WTC11 (cell line): ENCODE measurements at regions not wholly inside any gene's neighbourhood (a gene's known extent, or its start where the extent isn't known, plus 50 kb on each side); places are given as distances from the start of the nearest gene placed in this dataset.

Experiments used
- ATAC-seq: fragments of 200-7000 bp; cut with Tn5 transposase; 2 replicates; pipeline ENCODE4 v1.10.0; 2021; ENCODE audit warnings: mild to moderate bottlenecking, moderate library complexity
- CTCF ChIA-PET: fragments of 300-600 bp; sonication (Branson Sonifier 250); formaldehyde crosslinking; loops from one replicate; lab custom pipeline; 2021; ENCODE audit warnings: antibody characterized with exemption; lab: Charles Lee
- POLR2A ChIA-PET: fragments of 350-600 bp; sonication (Branson Sonifier 250); formaldehyde crosslinking; loops from one replicate; lab custom pipeline; 2021; ENCODE audit warnings: antibody characterized with exemption; lab: Charles Lee
- DNase-seq: peaks from one replicate; pipeline ENCODE4 v3.0.0; 2021; ENCODE audit warnings: low spot score
- H3K27ac Mint-ChIP-seq: 2 replicates; pipeline ENCODE4 v1.8.0; 2021; ENCODE audit warnings: mixed read lengths
- H3K27me3 Mint-ChIP-seq: 2 replicates; pipeline ENCODE4 v1.8.0; 2021; ENCODE audit warnings: low read depth, mild to moderate bottlenecking, moderate library complexity, mixed read lengths
- H3K36me3 Mint-ChIP-seq: 2 replicates; pipeline ENCODE4 v1.8.0; 2021; ENCODE audit warnings: mixed read lengths
- H3K4me1 Mint-ChIP-seq: 2 replicates; pipeline ENCODE4 v1.8.0; 2022; ENCODE audit warnings: mixed read lengths
- H3K4me3 Mint-ChIP-seq: 2 replicates; pipeline ENCODE4 v1.8.0; 2021; ENCODE audit warnings: mild to moderate bottlenecking, moderate library complexity, mixed read lengths
- H3K9me3 Mint-ChIP-seq: 2 replicates; pipeline ENCODE4 v1.8.0; 2021; ENCODE audit warnings: mixed read lengths
- AR ChIP-seq: fragments of 250-450 bp; sonication (Bioruptor Pico); IDR thresholded peaks from 2 replicates; pipeline ENCODE4 v1.9.0; 2021; ENCODE audit warnings: mild to moderate bottlenecking
- ATF3 ChIP-seq: sonication (generic); formaldehyde crosslinking; conservative IDR thresholded peaks from 2 replicates; pipeline ENCODE4 v1.8.1; 2022; ENCODE audit warnings: mild to moderate bottlenecking, missing genetic modification reagents
- EMX1 ChIP-seq: fragments of 250-450 bp; sonication (Bioruptor Pico); IDR thresholded peaks from 2 replicates; pipeline ENCODE4 v1.8.0; 2021; ENCODE audit warnings: mild to moderate bottlenecking
- GABPB1 ChIP-seq: sonication (generic); formaldehyde crosslinking; IDR thresholded peaks from 2 replicates; pipeline ENCODE4 v1.8.1; 2023; ENCODE audit warnings: mild to moderate bottlenecking, missing genetic modification reagents
- GRHL2 ChIP-seq: fragments of 250-450 bp; sonication (Bioruptor Pico); IDR thresholded peaks from 2 replicates; pipeline ENCODE4 v1.8.0; 2022; ENCODE audit warnings: mild to moderate bottlenecking, moderate library complexity; ENCODE audit not compliant: insufficient replicate concordance, severe bottlenecking
- MAX ChIP-seq: sonication (generic); formaldehyde crosslinking; IDR thresholded peaks from 2 replicates; pipeline ENCODE4 v1.8.0; 2022; ENCODE audit warnings: mild to moderate bottlenecking, missing genetic modification reagents
- MYBL2 ChIP-seq: sonication (generic); formaldehyde crosslinking; IDR thresholded peaks from 2 replicates; pipeline ENCODE4 v1.8.1; 2023; ENCODE audit warnings: mild to moderate bottlenecking, moderate library complexity, missing genetic modification reagents
- NR2C2 ChIP-seq: sonication (generic); formaldehyde crosslinking; IDR thresholded peaks from 2 replicates; pipeline ENCODE4 v1.8.0; 2022; ENCODE audit warnings: mild to moderate bottlenecking, missing genetic modification reagents
- RELA ChIP-seq: sonication (generic); formaldehyde crosslinking; IDR thresholded peaks from 2 replicates; pipeline ENCODE4 v1.8.1; 2022; ENCODE audit warnings: missing genetic modification reagents, mild to moderate bottlenecking, borderline replicate concordance
- SMAD4 ChIP-seq: sonication (generic); formaldehyde crosslinking; IDR thresholded peaks from 2 replicates; pipeline ENCODE4 v1.8.0; 2022; ENCODE audit warnings: mild to moderate bottlenecking, missing genetic modification reagents
- SOX15 ChIP-seq: fragments of 250-450 bp; sonication (Bioruptor Pico); IDR thresholded peaks from 2 replicates; pipeline ENCODE4 v1.9.0; 2021; ENCODE audit warnings: mild to moderate bottlenecking
- TCF7 ChIP-seq: sonication (generic); formaldehyde crosslinking; IDR thresholded peaks from 2 replicates; pipeline ENCODE4 v1.8.0; 2022; ENCODE audit warnings: mild to moderate bottlenecking, low read depth, missing genetic modification reagents, moderate library complexity
- TEAD1 ChIP-seq: sonication (generic); formaldehyde crosslinking; IDR thresholded peaks from 2 replicates; pipeline ENCODE4 v1.8.0; 2022; ENCODE audit warnings: mild to moderate bottlenecking, missing genetic modification reagents
- ZBTB21 ChIP-seq: sonication (generic); formaldehyde crosslinking; IDR thresholded peaks from 2 replicates; pipeline ENCODE4 v1.8.1; 2023; ENCODE audit warnings: mild to moderate bottlenecking, missing genetic modification reagents, borderline replicate concordance
- TF ChIP-seq, protein P1 (sequence below): fragments of 250-450 bp; sonication (Bioruptor Pico); conservative IDR thresholded peaks from 2 replicates; pipeline ENCODE4 v1.9.0; 2021; ENCODE audit warnings: mild to moderate bottlenecking
- TF ChIP-seq, protein P2 (sequence below): sonication (generic); formaldehyde crosslinking; conservative IDR thresholded peaks from 2 replicates; pipeline ENCODE4 v1.8.1; 2023; ENCODE audit warnings: mild to moderate bottlenecking, low read depth, missing genetic modification reagents, moderate library complexity

- TF ChIP-seq MAX (CRISPR knock-in tag): no peak
- TF ChIP-seq GABPB1: no peak
- no peak for TF ChIP-seq NR2C2 (CRISPR knock-in tag)
- no peak for TF ChIP-seq SOX15 (CRISPR knock-in tag)
- no peak for TF ChIP-seq EMX1
- no peak for TF ChIP-seq ZBTB21
- Mint-ChIP-seq H3K4me3 (no peak overlapping the region), H3K4me1 (0 out of 2 replicates have a peak, but pooled peaks cover 6% of the 10 kb centered on the region), H3K36me3 (no peaks in the 10 kb centered on the region), H3K27me3 (no peaks in the 10 kb centered on the region), H3K27ac (no peak overlapping the region), H3K9me3 (peaks cover under 1% of the 10 kb centered on the region)
- ChIA-PET CTCF (no interaction called here), POLR2A (no interaction called here)
- ATAC-seq (no peak), DNase-seq (no peak)
Observed at GRCh38 chr1:102241431-102242338, 245.0 kb upstream of the OLFM3 start.

GRCh38 chr1:102239247-102239646, 242.5 kb upstream of the OLFM3 start:
- peaks cover 6% of the 10 kb centered on the region for H3K36me3 Mint-ChIP-seq
- no peak for TF ChIP-seq TCF7 (CRISPR knock-in tag)
- TF ChIP-seq, protein P1, sequence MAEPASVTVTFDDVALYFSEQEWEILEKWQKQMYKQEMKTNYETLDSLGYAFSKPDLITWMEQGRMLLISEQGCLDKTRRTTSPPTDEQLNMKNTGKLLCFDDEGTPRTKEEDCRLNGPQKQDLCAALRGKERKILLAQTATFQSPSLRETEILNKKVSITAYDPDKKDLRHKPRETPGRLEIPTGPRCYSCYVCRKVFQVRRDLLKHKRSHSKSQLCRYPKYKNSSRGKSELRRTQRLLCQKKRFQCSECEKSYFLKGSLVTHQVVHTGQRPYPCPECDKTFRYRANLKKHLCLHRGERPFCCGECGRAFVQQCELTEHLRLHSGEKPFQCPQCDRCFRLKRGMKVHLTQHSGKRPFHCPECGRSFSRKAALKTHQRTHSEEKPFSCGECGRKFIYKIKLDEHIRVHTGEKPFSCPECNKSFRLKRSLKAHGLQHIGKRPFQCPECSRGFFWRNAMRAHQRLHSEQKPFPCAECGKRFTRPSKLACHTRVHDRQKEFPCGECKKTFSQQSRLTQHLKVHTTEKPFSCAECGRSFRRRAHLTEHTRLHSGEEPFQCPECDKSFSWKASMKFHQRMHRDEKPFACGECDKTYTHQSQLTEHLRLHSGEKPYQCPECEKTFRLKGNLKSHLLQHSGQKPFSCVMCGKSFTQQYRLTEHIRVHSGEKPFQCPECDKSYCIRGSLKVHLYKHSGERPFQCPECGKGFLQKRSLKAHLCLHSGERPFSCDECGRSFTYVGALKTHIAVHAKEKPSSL (CRISPR knock-in tag): no peak
- no peaks in the 10 kb centered on the region for H3K27me3 Mint-ChIP-seq
- H3K4me3 Mint-ChIP-seq: no peak overlapping the region
- peaks cover 19% of the 10 kb centered on the region for H3K9me3 Mint-ChIP-seq
- CTCF ChIA-PET: no interaction called here
- H3K4me1 Mint-ChIP-seq: 0 out of 2 replicates have a peak, but pooled peaks cover 6% of the 10 kb centered on the region
- POLR2A ChIA-PET: no interaction called here
- no peak overlapping the region for H3K27ac Mint-ChIP-seq
- ATAC-seq (no peak), DNase-seq (no peak)

GRCh38 chr1:102234753-102235359, 238.1 kb upstream of the OLFM3 start:
- no peak for ATAC-seq
- peaks cover 16% of the 10 kb centered on the region for H3K36me3 Mint-ChIP-seq
- no peak for DNase-seq
- POLR2A ChIA-PET: no interaction called here
- no peak for TF ChIP-seq GRHL2
- CTCF ChIA-PET: no interaction called here
- H3K27ac Mint-ChIP-seq: no peak overlapping the region
- peaks cover 40% of the 10 kb centered on the region for H3K9me3 Mint-ChIP-seq
- no peaks in the 10 kb centered on the region for H3K4me1 Mint-ChIP-seq
- H3K4me3 Mint-ChIP-seq: no peak overlapping the region
- H3K27me3 Mint-ChIP-seq: no peaks in the 10 kb centered on the region

- H3K9me3 Mint-ChIP-seq: peaks cover 27% of the 10 kb centered on the region
- no peaks in the 10 kb centered on the region for H3K4me1 Mint-ChIP-seq
- POLR2A ChIA-PET: no interaction called here
Observed at GRCh38 chr1:102219463-102219862, 222.7 kb upstream of the OLFM3 start.

More at GRCh38 chr1:102219463-102219862, 222.7 kb upstream of the OLFM3 start:
- Mint-ChIP-seq H3K4me3 (no peak overlapping the region), H3K27me3 (no peaks in the 10 kb centered on the region; the same call in 1 of the 2 replicates), H3K36me3 (no peaks in the 10 kb centered on the region), H3K27ac (no peak overlapping the region)
- no peak for DNase-seq
- CTCF ChIA-PET: no interaction called here
- TF ChIP-seq RELA (no peak), TEAD1 (CRISPR knock-in tag) (no peak), MYBL2 (CRISPR knock-in tag) (no peak), ATF3 (no peak), AR (CRISPR knock-in tag) (no peak), SMAD4 (CRISPR knock-in tag) (no peak)
- TF ChIP-seq, protein P2, sequence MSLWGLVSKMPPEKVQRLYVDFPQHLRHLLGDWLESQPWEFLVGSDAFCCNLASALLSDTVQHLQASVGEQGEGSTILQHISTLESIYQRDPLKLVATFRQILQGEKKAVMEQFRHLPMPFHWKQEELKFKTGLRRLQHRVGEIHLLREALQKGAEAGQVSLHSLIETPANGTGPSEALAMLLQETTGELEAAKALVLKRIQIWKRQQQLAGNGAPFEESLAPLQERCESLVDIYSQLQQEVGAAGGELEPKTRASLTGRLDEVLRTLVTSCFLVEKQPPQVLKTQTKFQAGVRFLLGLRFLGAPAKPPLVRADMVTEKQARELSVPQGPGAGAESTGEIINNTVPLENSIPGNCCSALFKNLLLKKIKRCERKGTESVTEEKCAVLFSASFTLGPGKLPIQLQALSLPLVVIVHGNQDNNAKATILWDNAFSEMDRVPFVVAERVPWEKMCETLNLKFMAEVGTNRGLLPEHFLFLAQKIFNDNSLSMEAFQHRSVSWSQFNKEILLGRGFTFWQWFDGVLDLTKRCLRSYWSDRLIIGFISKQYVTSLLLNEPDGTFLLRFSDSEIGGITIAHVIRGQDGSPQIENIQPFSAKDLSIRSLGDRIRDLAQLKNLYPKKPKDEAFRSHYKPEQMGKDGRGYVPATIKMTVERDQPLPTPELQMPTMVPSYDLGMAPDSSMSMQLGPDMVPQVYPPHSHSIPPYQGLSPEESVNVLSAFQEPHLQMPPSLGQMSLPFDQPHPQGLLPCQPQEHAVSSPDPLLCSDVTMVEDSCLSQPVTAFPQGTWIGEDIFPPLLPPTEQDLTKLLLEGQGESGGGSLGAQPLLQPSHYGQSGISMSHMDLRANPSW (CRISPR knock-in tag): no peak
- no peak for ATAC-seq
